LNCaP clone FGC (cell line): ENCODE measurements at regions not wholly inside any gene's neighbourhood (a gene's known extent, or its start where the extent isn't known, plus 50 kb on each side); places are given as distances from the start of the nearest gene placed in this dataset.
"Not testable (repeated sequence)": the region's sequence is repeated elsewhere in the genome, so short reads cannot be mapped to it uniquely, and the experiment has no call there.

Experiments
- DNase-seq: peaks from one replicate; pipeline ENCODE4 v3.0.0-alpha.2; 2011; ENCODE audit warnings: low read depth
- H3K4me3 ChIP-seq: 2 replicates; pipeline ENCODE4 v1.5.1; 2011; ENCODE audit warnings: mild to moderate bottlenecking, low read depth, low read length, control low read depth
- CTCF ChIP-seq: IDR thresholded peaks from 2 replicates; pipeline ENCODE4 v1.5.1; 2012; ENCODE audit warnings: mild to moderate bottlenecking; ENCODE audit not compliant: control insufficient read depth, insufficient read depth; ENCODE audit errors: extremely low read depth

GRCh38 chrX:137143864-137144263 lies 110.1 kb upstream of the GPR101 start:
- TF ChIP-seq CTCF: no peak
- H3K4me3 ChIP-seq: no peak overlapping the region
- no peak for DNase-seq

DNA sequence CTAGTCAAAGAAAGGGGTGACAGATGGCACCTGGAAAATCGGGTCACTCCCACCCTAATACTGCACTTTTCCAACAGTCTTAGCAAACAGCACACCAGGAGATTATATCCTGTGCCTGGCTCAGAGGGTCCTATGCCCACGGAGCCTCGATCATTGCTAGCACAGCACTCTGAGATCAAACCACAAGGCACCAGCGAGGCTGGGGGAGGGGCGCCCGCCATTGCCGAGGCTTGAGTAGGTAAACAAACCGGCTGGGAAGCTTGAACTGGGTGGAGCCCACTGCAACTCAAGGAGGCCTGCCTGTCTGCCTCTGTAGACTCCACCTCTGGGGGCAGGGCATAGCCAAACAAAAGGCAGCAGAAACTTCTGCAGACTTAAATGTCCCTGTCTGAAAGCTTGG lies 88.9 kb upstream of the GPR101 start:
- not testable (repeated sequence) for DNase-seq, H3K4me3 ChIP-seq

DNA sequence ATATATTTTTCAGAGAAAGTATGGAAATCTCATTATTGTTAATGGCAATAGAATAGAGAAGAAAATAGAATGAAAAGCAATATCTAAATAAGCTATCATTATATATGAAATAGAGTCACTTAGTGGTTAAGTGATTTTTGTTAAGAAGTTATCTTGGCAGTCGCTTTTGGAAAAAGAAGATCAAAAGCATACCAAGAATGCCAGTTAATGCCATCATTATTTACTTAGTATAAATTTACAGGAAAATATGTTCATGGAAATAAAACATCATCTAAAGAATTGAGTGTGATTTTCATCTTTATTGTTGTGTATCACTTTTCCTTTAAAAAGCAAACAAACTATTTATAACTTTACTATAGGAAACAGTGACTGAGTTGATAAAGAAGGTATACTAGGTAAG lies 85.3 kb upstream of the GPR101 start:
- no peak for TF ChIP-seq CTCF
- no peak for DNase-seq

DNA sequence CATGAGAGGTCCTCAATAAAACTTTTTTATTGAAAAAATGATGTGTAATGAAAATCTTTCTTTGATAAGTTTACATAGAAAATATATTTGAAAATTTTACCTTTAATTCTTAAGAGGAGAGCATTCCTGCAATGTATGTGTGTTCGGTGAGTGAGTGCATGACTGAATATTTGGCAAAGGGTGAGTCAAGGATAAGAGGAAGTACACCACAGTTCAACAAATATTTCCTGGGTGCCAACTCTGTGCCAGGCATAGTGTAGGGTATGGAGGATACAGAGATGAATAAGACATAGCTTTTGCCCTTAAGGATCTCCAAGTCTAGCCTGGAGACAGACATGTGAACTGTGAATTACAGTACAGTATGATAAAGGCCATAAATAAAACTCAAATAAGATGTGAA lies 84.7 kb upstream of the GPR101 start:
- no peak overlapping the region for H3K4me3 ChIP-seq
- DNase-seq: no peak
- TF ChIP-seq CTCF: no peak

More for the DNA sequence above, 85.3 kb upstream of the GPR101 start:
- no peak overlapping the region for H3K4me3 ChIP-seq

GRCh38 chrX:137118136-137118535 lies 84.3 kb upstream of the GPR101 start:
- no peak for TF ChIP-seq CTCF
- no peak overlapping the region for H3K4me3 ChIP-seq
- peak; percentile 11 for DNase-seq

DNA sequence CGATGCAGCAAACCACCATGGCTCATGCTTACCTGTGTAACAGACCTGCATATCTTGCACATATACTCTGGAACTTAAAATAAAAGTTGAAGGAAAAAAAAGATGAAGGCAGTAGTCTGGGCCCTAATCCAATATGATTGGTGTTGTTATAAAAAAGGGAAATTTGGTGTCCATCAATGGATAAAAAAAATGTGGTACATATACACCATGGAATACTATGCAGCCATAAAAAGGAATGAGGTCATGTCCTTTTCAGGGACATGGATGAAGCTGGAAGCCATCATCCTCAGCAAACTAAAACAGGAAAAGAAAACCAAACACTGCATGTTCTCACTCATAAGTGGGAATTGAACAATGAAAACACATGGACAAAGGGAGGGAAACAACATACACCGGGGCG lies 74.1 kb upstream of the GPR101 start:
- DNase-seq, H3K4me3 ChIP-seq: not testable (repeated sequence)

DNA sequence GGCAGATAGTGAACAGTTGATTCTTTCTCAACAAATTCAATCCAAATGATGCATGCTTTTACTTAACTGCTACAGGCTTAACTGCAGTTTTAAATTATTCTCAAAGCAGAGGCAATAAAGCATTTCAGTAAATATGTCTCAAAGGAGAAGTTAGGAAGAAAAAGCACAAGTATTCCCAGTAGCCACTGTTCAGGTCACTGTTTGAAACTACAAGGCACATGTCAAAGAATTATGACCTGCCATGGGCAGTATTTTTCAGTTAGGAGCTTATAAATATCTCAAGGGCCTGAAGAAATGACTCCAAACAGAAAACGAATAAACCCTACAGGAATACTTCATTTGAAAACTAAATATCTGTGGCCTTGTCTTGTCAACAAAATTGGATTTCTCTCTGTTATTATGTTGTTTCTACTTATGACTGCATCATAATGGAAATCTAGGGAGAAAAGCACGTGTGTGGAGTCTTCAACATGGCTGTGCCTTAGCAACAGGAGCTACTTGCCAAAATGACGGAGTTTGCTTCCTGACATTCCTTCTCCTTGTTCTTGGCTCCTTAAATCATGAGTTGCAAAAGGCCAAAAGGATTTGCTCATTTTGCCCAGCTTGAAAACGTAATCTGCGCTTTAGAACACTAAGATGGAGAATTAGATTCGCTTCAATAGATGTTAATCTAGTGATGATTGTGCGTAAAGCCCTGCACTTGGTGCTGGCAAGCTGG lies 67.6 kb upstream of the GPR101 start:
- TF ChIP-seq CTCF: no peak
- DNase-seq: no peak

More for the DNA sequence above, 67.6 kb upstream of the GPR101 start:
- H3K4me3 ChIP-seq: no peak overlapping the region
